Eye (tissue), 1 donor: ENCODE measurements at regions not wholly inside any gene's neighbourhood (a gene's known extent, or its start where the extent isn't known, plus 50 kb on each side); places are given as distances from the start of the nearest gene placed in this dataset.

Experiments
- DNase-seq: peaks from one replicate; pipeline ENCODE4 v3.0.0-alpha.2; 2015

DNA sequence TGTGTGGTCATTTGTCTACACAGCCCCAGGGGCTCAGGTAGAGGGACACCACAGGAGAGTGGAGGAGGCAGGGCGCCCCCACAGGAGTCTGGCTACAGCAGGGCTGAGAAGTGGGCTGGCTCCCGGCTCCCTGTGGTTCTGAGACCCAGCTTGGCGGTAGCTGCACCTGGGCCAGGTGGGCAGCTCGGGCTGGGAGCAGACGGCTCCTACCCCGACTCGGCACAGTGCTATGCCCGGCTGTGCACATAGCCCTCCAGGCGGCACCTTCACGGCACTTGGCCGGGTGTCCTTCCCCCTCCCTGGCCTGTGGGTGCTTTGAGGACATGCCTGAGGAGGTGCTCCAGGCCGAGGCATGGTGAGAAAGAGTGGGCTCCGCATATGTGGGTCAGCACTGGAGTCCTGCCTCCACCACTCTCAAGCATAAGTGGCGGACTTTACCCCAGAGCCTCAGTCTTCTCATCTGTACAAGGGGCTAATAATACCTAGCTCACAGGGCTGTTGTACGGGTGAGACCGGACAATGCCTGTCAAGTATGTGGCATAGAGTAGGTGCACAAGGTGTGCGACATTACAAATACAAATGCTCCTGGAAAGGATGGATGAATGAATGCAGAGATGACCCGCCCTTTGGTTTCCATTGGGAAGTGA, 50.1 kb upstream of the JPH3 start:
- DNase-seq: no peak

DNA sequence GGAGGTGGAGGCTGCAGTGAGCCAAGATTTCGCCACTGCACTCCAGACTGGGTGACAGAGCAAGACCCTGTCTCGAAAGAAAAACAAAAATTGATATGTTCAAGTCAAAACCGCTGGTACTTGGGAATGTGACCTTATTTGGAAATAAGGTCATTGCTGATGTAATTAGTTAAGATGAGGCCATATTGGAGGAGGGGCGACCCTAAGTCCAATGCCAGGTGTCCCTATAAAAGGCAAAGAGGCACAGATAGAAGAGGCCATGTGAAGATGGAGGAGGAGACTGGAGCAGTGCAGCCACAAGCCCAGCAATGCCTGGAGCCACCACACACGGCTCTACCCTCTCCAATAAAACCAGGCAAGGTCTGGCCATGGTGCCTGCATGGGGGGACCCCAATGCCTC, 50.8 kb upstream of the JPH3 start:
- no peak for DNase-seq

DNA sequence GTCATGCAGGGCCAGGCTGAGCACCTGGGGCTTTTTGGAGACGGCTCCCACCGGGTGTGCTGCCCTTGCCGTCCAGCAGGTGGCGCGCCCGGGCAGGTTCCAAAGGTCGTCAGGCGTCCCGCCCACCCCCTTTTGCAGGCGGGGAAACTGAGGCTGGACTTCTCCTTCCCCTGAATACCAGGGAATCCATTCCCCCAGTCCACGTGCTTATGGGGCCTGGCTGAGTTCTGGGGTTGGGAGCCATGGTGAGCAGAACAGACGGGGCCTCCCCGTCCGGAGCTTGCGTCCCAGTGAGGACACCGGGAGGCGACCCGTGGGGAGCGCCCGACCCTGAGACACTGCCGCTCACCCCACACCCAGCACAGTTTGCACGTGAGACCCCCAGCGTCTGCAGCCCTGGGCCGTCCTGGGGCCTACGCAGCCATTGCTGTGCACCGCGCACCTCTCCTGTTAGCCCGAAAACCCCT, 51.8 kb upstream of the JPH3 start:
- DNase-seq: peak; percentile 59

DNA sequence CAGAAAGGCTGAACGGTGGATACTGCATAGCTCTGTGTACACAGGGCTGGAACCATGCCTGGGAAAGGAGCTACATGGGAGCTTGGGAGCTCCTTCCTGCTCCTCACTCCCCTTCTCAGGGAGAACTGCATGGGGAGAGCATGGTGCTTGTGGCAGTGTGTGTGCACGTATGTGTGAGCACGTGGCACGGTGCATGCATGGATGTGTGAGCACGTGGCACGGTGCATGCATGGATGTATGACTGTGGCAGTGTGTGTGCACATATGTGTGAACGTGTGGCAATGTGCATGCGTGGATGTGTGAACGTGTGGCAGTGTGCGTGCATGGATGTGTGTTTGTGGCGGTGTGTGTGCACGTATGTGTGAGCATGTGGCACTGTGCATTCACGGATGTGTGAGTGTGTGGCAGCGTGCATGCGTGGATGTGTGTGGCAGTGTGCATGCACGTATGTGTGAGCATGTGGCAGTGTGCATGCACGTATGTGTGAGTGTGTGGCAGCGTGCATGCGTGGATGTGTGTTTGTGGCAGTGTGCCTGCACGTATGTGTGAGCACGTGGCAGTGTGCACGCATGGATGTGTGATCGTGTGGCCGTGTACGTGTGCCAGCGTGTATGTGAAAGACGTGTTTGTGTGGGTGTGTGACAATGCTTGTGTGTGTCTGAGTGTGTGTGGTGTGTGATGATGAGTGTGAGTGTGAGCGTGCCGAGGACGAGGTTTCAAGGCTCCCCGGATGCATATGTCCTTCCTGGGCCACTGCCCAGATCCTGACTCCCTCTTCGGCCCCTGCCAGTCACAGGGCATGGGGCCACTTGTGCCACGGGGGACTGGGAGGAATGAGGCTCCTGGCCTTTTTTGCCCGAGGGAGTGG, 52.4 kb upstream of the JPH3 start:
- no peak for DNase-seq

DNA sequence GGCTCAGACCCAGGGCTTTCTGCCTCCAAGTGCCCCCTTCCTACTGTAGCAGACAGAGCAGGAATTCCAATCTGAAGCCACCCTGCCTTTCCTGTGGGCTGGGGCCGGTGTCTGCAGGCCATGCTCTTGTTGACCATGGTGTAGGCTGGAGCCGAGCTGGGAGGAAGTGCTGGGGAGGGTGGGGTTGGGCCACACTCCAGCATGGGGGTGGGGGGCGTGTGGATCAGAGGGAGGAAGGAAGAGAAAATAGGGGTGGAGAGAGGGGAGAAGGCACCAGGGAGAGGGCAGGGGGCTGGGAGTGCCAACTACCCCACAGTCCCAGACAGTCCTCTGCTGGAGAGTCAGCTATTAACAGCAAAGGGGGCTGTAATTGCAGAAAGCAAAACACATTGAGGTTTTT, 54.3 kb upstream of the JPH3 start:
- DNase-seq: no peak

DNA sequence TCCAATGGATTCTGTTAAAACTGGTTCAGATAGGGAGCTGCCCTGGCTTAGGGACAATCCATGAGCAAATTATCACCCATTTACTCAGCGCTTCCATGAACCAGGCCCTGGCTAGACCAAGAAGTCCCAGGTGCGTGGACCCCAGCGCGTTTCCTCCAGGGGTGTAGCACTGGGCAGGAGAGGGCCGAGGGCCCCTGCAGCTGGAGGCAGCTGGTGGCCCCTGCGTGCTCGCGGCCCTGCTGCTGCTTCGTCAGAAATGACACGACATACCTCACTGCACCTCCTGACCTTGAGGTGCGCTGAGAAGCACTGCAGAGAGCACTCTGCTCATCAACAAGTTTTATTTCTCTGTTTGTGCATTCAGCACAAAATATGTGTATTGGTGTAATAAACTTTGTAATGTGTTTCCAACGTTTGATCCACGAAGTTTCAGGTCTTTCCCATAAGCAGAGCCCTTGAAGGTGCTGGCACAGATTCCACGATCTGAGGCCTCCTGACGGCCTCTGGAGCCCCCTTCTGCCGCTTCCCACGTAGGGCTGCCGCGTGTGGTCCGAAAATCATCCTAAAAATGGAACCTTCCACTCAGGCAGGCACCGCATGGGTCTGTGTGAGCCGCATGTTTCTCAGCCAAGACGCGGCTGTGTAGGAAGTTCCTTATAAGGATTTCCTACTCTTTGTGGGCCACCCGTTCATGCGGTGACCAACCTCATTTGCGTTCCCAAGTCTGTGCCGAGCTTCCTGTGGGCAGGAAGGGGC, 50.8 kb upstream of the ZCCHC14 start:
- no peak for DNase-seq

DNA sequence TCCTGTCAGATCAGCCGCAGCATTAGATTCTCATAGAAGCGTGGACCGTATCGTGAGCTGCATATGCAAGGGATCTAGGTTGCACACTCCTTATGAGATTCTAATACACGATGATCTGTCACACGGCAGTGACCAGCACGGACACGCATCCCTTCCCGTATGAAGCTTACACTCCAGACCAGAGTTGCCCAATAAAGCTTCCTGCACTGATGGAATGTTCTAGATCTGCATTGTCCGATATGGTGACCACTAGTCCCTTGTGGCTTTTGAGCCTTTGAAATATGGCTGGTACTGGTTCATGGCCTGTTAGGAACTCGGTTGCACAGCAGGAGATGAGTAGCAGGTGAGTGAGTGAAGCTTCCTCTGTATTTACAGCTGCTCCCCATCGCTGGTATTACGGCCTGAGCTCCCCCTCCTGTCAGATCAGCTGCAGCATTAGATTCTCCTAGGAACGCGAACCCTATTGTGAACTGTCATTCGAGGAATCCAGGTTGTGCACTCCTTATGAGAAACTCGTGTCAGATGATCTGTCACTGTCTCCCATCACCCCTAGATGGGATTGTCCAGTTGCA, 49.8 kb upstream of the ZCCHC14 start:
- DNase-seq: peak; percentile 39
